ENCODE measurements at regions not wholly inside any gene's neighbourhood (a gene's known extent, or its start where the extent isn't known, plus 50 kb on each side); places are given as distances from the start of the nearest gene placed in this dataset.

- WGBS (ENCODE audit: extremely low coverage, insufficient coverage, low lambda C conversion rate), result no CpG with 5 or more reads among the region's 4 CpGs
These were observed 721.4 kb downstream of the VGLL3 start for GRCh38 chr3:86269364-86270155.

GRCh38 chr3:86257955-86258641, 732.9 kb downstream of the VGLL3 start:
- Histone ChIP-seq H3K79me1 (ENCODE audit: low read length) (no peaks in the 10 kb centered on the region), H2BK15ac (replicated peaks; ENCODE audit: low read depth) (no peak overlapping the region), H2BK120ac (ENCODE audit: low read depth, low read length) (no peak overlapping the region), H3K79me2 (ENCODE audit: control insufficient read depth, insufficient read depth, low read length) (no peaks in the 10 kb centered on the region), H2BK5ac (ENCODE audit: low read length) (no peak overlapping the region), H4K5ac (ENCODE audit: low read length) (no peak overlapping the region), H3K27me3 (ENCODE audit: insufficient read depth, low read length, poor library complexity) (no peaks in the 10 kb centered on the region), H3K4ac (ENCODE audit: low read depth, low read length) (no peak overlapping the region), H3K4me1 (ENCODE audit: control insufficient read depth, low read depth, low read length) (no peaks in the 10 kb centered on the region), H3K9ac (ENCODE audit: low read length) (no peak overlapping the region), H3K4me3 (ENCODE audit: low read length) (no peak overlapping the region), H3K4me2 (ENCODE audit: low read length) (no peak overlapping the region), H3K23ac (ENCODE audit: low read length) (no peak overlapping the region), H2AK5ac (ENCODE audit: low read length) (no peak overlapping the region), H3K56ac (ENCODE audit: low read length) (no peak overlapping the region), H4K8ac (ENCODE audit: low read depth, low read length) (no peak overlapping the region), H3K27ac (ENCODE audit: low read depth, low read length) (no peak overlapping the region), H3K36me3 (ENCODE audit: control insufficient read depth, insufficient read depth, low read length) (no peaks in the 10 kb centered on the region), H3K18ac (ENCODE audit: low read length) (no peak overlapping the region)
- no peak for DNase-seq
- WGBS (ENCODE audit: extremely low coverage, insufficient coverage, low lambda C conversion rate), result no CpG with 5 or more reads among the region's 1 CpG

More at GRCh38 chr3:86269364-86270155, 721.4 kb downstream of the VGLL3 start:
- H2AK5ac ChIP-seq (ENCODE audit: low read length), result no peak overlapping the region
- no peak overlapping the region for H3K18ac ChIP-seq (ENCODE audit: low read length)
- H4K8ac ChIP-seq (ENCODE audit: low read depth, low read length), result no peak overlapping the region
- no peak overlapping the region for H4K5ac ChIP-seq (ENCODE audit: low read length)
- H3K4me2 ChIP-seq (ENCODE audit: low read length), result no peak overlapping the region
- DNase-seq, result no peak
- H3K36me3 ChIP-seq (ENCODE audit: control insufficient read depth, insufficient read depth, low read length), result no peaks in the 10 kb centered on the region
- H3K27me3 ChIP-seq (ENCODE audit: insufficient read depth, low read length, poor library complexity), result no peaks in the 10 kb centered on the region
- no peak overlapping the region for H2BK15ac ChIP-seq (replicated peaks; ENCODE audit: low read depth)
- no peaks in the 10 kb centered on the region for H3K79me2 ChIP-seq (ENCODE audit: control insufficient read depth, insufficient read depth, low read length)
- no peak overlapping the region for H3K9ac ChIP-seq (ENCODE audit: low read length)
- H2BK120ac ChIP-seq (ENCODE audit: low read depth, low read length), result no peak overlapping the region
- no peak overlapping the region for H3K56ac ChIP-seq (ENCODE audit: low read length)
- no peak overlapping the region for H3K4ac ChIP-seq (ENCODE audit: low read depth, low read length)
- no peak overlapping the region for H3K4me3 ChIP-seq (ENCODE audit: low read length)
- no peaks in the 10 kb centered on the region for H3K79me1 ChIP-seq (ENCODE audit: low read length)
- no peak overlapping the region for H3K23ac ChIP-seq (ENCODE audit: low read length)
- H3K27ac ChIP-seq (ENCODE audit: low read depth, low read length), result no peak overlapping the region
- no peak overlapping the region for H2BK5ac ChIP-seq (ENCODE audit: low read length)
- H3K4me1 ChIP-seq (ENCODE audit: control insufficient read depth, low read depth, low read length), result no peaks in the 10 kb centered on the region

- no CpG with 5 or more reads among the region's 6 CpGs for WGBS (ENCODE audit: extremely low coverage, insufficient coverage, low lambda C conversion rate)
- Histone ChIP-seq H3K27me3 (ENCODE audit: insufficient read depth, low read length, poor library complexity) (no peaks in the 10 kb centered on the region), H2BK120ac (ENCODE audit: low read depth, low read length) (no peak overlapping the region), H2BK5ac (ENCODE audit: low read length) (no peak overlapping the region), H3K27ac (ENCODE audit: low read depth, low read length) (no peak overlapping the region), H3K4me3 (ENCODE audit: low read length) (no peak overlapping the region), H2AK5ac (ENCODE audit: low read length) (no peak overlapping the region), H2BK15ac (replicated peaks; ENCODE audit: low read depth) (no peak overlapping the region), H3K56ac (ENCODE audit: low read length) (no peak overlapping the region), H3K4me2 (ENCODE audit: low read length) (no peak overlapping the region), H3K36me3 (ENCODE audit: control insufficient read depth, insufficient read depth, low read length) (no peaks in the 10 kb centered on the region), H3K79me2 (ENCODE audit: control insufficient read depth, insufficient read depth, low read length) (no peaks in the 10 kb centered on the region), H3K18ac (ENCODE audit: low read length) (no peak overlapping the region), H3K23ac (ENCODE audit: low read length) (no peak overlapping the region), H3K9ac (ENCODE audit: low read length) (no peak overlapping the region), H4K8ac (ENCODE audit: low read depth, low read length) (no peak overlapping the region), H4K5ac (ENCODE audit: low read length) (no peak overlapping the region), H3K79me1 (ENCODE audit: low read length) (no peaks in the 10 kb centered on the region), H3K4me1 (ENCODE audit: control insufficient read depth, low read depth, low read length) (no peaks in the 10 kb centered on the region), H3K4ac (ENCODE audit: low read depth, low read length) (no peak overlapping the region)
- DNase-seq, result no peak
These were observed 736.5 kb downstream of the VGLL3 start for GRCh38 chr3:86254480-86254879.

GRCh38 chr3:86251781-86252180, 739.2 kb downstream of the VGLL3 start:
- Histone ChIP-seq H3K27ac (ENCODE audit: low read depth, low read length) (no peak overlapping the region), H3K79me2 (ENCODE audit: control insufficient read depth, insufficient read depth, low read length) (no peaks in the 10 kb centered on the region), H2BK5ac (ENCODE audit: low read length) (no peak overlapping the region), H3K4me1 (ENCODE audit: control insufficient read depth, low read depth, low read length) (no peaks in the 10 kb centered on the region), H3K9ac (ENCODE audit: low read length) (no peak overlapping the region), H3K36me3 (ENCODE audit: control insufficient read depth, insufficient read depth, low read length) (no peaks in the 10 kb centered on the region), H3K4me3 (ENCODE audit: low read length) (no peak overlapping the region), H3K4ac (ENCODE audit: low read depth, low read length) (no peak overlapping the region), H3K23ac (ENCODE audit: low read length) (no peak overlapping the region), H2AK5ac (ENCODE audit: low read length) (no peak overlapping the region), H4K5ac (ENCODE audit: low read length) (no peak overlapping the region), H2BK120ac (ENCODE audit: low read depth, low read length) (no peak overlapping the region), H4K8ac (ENCODE audit: low read depth, low read length) (no peak overlapping the region), H3K27me3 (ENCODE audit: insufficient read depth, low read length, poor library complexity) (no peaks in the 10 kb centered on the region), H3K4me2 (ENCODE audit: low read length) (no peak overlapping the region), H3K79me1 (ENCODE audit: low read length) (no peaks in the 10 kb centered on the region), H3K56ac (ENCODE audit: low read length) (no peak overlapping the region), H2BK15ac (replicated peaks; ENCODE audit: low read depth) (no peak overlapping the region), H3K18ac (ENCODE audit: low read length) (no peak overlapping the region)
- WGBS (ENCODE audit: extremely low coverage, insufficient coverage, low lambda C conversion rate), result no CpG with 5 or more reads among the region's 1 CpG
- no peak for DNase-seq

GRCh38 chr3:86249833-86250232, 741.1 kb downstream of the VGLL3 start:
- H2BK5ac ChIP-seq (ENCODE audit: low read length), result no peak overlapping the region

More at GRCh38 chr3:86249833-86250232, 741.1 kb downstream of the VGLL3 start:
- Histone ChIP-seq H3K36me3 (ENCODE audit: control insufficient read depth, insufficient read depth, low read length) (no peaks in the 10 kb centered on the region), H2BK120ac (ENCODE audit: low read depth, low read length) (no peak overlapping the region), H2AK5ac (ENCODE audit: low read length) (no peak overlapping the region), H3K4ac (ENCODE audit: low read depth, low read length) (no peak overlapping the region), H3K23ac (ENCODE audit: low read length) (no peak overlapping the region), H3K79me1 (ENCODE audit: low read length) (no peaks in the 10 kb centered on the region), H3K56ac (ENCODE audit: low read length) (no peak overlapping the region), H4K8ac (ENCODE audit: low read depth, low read length) (no peak overlapping the region), H3K4me1 (ENCODE audit: control insufficient read depth, low read depth, low read length) (peaks cover 2% of the 10 kb centered on the region), H3K79me2 (ENCODE audit: control insufficient read depth, insufficient read depth, low read length) (no peaks in the 10 kb centered on the region), H3K9ac (ENCODE audit: low read length) (no peak overlapping the region), H3K18ac (ENCODE audit: low read length) (no peak overlapping the region), H2BK15ac (replicated peaks; ENCODE audit: low read depth) (no peak overlapping the region), H3K27ac (ENCODE audit: low read depth, low read length) (no peak overlapping the region), H3K4me2 (ENCODE audit: low read length) (no peak overlapping the region), H3K27me3 (ENCODE audit: insufficient read depth, low read length, poor library complexity) (no peaks in the 10 kb centered on the region), H3K4me3 (ENCODE audit: low read length) (no peak overlapping the region), H4K5ac (ENCODE audit: low read length) (no peak overlapping the region)
- WGBS (ENCODE audit: extremely low coverage, insufficient coverage, low lambda C conversion rate), result no CpG with 5 or more reads among the region's 1 CpG
- DNase-seq, result no peak
